Fibroblast of villous mesenchyme (primary cell): ENCODE measurements at regions not wholly inside any gene's neighbourhood (a gene's known extent, or its start where the extent isn't known, plus 50 kb on each side); places are given as distances from the start of the nearest gene placed in this dataset.
"Not testable (repeated sequence)": the region's sequence is repeated elsewhere in the genome, so short reads cannot be mapped to it uniquely, and the experiment has no call there.

Experiments used
- DNase-seq: peaks from one replicate; pipeline ENCODE4 v3.0.0-alpha.2; 2010; ENCODE audit warnings: low read depth
- H3K4me3 ChIP-seq: 2 replicates; pipeline ENCODE4 v1.5.1; 2011; ENCODE audit warnings: low read depth, mild to moderate bottlenecking, low read length
- TF ChIP-seq, protein P1 (sequence below): IDR thresholded peaks from 2 replicates; pipeline ENCODE4 v1.5.1; 2012; ENCODE audit warnings: low read depth, mild to moderate bottlenecking, low read length; ENCODE audit not compliant: insufficient read depth

DNA sequence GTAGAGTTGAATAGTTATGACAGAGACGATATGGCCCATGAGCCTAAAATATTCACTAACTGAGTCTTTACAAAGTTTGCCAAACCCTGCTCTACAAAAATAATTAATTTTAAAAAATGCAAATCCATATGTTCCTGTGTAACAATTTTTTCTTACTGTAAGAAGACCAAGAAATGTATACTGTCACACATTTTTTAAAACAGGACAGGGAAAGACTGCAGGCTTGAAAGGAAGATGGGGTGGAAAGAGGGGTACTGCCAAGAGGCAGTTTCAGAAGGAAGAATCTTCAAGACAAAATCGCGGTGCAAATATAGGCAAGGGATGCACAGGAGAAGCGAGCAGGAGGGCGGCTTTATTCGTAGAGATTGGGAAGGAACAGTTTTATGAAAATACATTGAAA, 115.7 kb upstream of the KLHL1 start:
- DNase-seq, result no peak
- H3K4me3 ChIP-seq, result no peak overlapping the region
- TF ChIP-seq, protein P1, sequence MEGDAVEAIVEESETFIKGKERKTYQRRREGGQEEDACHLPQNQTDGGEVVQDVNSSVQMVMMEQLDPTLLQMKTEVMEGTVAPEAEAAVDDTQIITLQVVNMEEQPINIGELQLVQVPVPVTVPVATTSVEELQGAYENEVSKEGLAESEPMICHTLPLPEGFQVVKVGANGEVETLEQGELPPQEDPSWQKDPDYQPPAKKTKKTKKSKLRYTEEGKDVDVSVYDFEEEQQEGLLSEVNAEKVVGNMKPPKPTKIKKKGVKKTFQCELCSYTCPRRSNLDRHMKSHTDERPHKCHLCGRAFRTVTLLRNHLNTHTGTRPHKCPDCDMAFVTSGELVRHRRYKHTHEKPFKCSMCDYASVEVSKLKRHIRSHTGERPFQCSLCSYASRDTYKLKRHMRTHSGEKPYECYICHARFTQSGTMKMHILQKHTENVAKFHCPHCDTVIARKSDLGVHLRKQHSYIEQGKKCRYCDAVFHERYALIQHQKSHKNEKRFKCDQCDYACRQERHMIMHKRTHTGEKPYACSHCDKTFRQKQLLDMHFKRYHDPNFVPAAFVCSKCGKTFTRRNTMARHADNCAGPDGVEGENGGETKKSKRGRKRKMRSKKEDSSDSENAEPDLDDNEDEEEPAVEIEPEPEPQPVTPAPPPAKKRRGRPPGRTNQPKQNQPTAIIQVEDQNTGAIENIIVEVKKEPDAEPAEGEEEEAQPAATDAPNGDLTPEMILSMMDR, result no peak

GRCh38 chr13:70222926-70223325, 114.7 kb upstream of the KLHL1 start:
- TF ChIP-seq, protein P1, result no peak
- DNase-seq, result no peak
- no peak overlapping the region for H3K4me3 ChIP-seq

GRCh38 chr13:70218618-70219017, 110.4 kb upstream of the KLHL1 start:
- no peak for DNase-seq
- TF ChIP-seq, protein P1, result no peak

GRCh38 chr13:70208968-70209367, 100.7 kb upstream of the KLHL1 start:
- not testable (repeated sequence) for DNase-seq, H3K4me3 ChIP-seq

More at GRCh38 chr13:70218618-70219017, 110.4 kb upstream of the KLHL1 start:
- H3K4me3 ChIP-seq, result no peak overlapping the region

GRCh38 chr13:70206671-70207070, 98.4 kb upstream of the KLHL1 start:
- TF ChIP-seq, protein P1, result no peak
- DNase-seq, result no peak
- H3K4me3 ChIP-seq, result no peak overlapping the region

GRCh38 chr13:70203661-70204229, 95.5 kb upstream of the KLHL1 start:
- no peak for DNase-seq
- TF ChIP-seq, protein P1, result no peak
- no peak overlapping the region for H3K4me3 ChIP-seq

DNA sequence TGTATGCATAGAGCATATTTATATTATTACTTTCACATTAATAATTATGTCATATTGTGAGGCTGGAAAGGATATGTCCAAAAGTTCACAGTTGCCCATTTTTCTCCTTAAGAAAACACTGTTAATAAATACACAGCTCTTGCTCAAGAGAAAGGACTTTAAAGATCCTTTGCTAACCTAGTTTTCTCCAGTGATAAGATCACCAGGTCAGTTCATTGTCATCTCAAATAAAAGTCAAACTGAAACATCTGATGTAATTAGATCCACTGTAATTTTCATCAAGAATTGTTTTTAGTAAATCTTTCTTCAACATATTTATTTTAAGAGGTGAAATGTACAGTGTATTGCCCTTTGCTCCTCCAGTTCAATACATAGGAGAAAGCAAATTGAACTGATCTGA, 82.8 kb upstream of the KLHL1 start:
- no peak overlapping the region for H3K4me3 ChIP-seq
- no peak for DNase-seq
- TF ChIP-seq, protein P1, result no peak
